ENCODE measurements at regions not wholly inside any gene's neighbourhood (a gene's known extent, or its start where the extent isn't known, plus 50 kb on each side); places are given as distances from the start of the nearest gene placed in this dataset.

DNA sequence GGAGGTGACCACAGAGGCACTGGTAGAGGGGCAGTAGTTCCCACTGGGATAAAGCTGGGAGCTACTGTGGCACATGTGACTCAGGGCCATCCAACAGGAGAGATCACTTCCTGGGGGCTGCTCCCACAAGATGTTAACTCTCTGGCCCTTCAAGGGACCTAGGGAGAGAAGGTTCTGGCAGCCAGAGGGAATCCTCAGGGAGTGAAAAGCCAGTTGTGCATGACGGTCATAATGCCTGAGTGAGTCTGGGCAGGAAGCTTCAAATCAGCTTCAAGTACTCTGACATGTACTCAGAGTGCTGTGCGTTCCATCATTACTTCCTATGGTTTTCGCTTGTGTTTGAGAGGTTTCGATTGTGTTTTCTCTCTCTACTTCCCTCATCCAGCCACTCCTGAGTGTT, 388.5 kb downstream of the GABRG2 start:
- no peak for FAIRE-seq
- no TSS peak for BruUV-seq (replicated peaks)

More for the DNA sequence above, 388.5 kb downstream of the GABRG2 start:
- no peak for DNase-seq (ENCODE audit: low read depth, low spot score)
- H3K9ac ChIP-seq (replicated peaks; ENCODE audit: extremely low read depth, insufficient read depth, low read length): no peak overlapping the region
- H3K4me1 ChIP-seq (ENCODE audit: control insufficient read depth, extremely low read depth, insufficient read depth, low read length): no peaks in the 10 kb centered on the region
- H3K4me2 ChIP-seq (ENCODE audit: insufficient read depth, low read length): no peak overlapping the region
- H2AFZ ChIP-seq (ENCODE audit: low read depth, low read length): no peak overlapping the region
- no peaks in the 10 kb centered on the region for H4K20me1 ChIP-seq (replicated peaks; ENCODE audit: control insufficient read depth, extremely low read depth, insufficient read depth, low read length)
- ChIA-PET CTCF (no interaction called here), POLR2A (no interaction called here)
- no peaks in the 10 kb centered on the region for H3K79me2 ChIP-seq (ENCODE audit: control insufficient read depth, insufficient read depth, low read length)
- no peak overlapping the region for H3K27ac ChIP-seq (ENCODE audit: insufficient read depth, low read depth, low read length)
- no peaks in the 10 kb centered on the region for H3K27me3 ChIP-seq (ENCODE audit: control insufficient read depth in 2 of 2, insufficient read depth in 2 of 2, low read length in 2 of 2)
- H3K36me3 ChIP-seq (ENCODE audit: control insufficient read depth in 2 of 2, extremely low read depth in 1 of 2, insufficient read depth in 2 of 2, low read length in 2 of 2): no peaks in the 10 kb centered on the region
- no peaks in the 10 kb centered on the region for H3K9me1 ChIP-seq (replicated peaks; ENCODE audit: control insufficient read depth, extremely low read depth, insufficient read depth, low read length)
- H3K4me3 ChIP-seq (replicated peaks in 1 of 3; ENCODE audit: insufficient read depth in 1 of 3, low read depth in 1 of 3, low read length in 3 of 3): no peak overlapping the region
- dilution Hi-C loops (cut with MboI; ENCODE audit: extremely low pct_ligation_motif_present, low sequenced_read_pairs): no loop called here
- peaks cover 7% of the 10 kb centered on the region for H3K9me3 ChIP-seq (replicated peaks; ENCODE audit: control insufficient read depth, insufficient read depth, low read length)
- no peak for TF ChIP-seq GATA2 (IDR thresholded peaks at IDR 0.05; ENCODE audit: insufficient read depth, insufficient read length, low read depth, low read length)
- TF ChIP-seq, protein P1, sequence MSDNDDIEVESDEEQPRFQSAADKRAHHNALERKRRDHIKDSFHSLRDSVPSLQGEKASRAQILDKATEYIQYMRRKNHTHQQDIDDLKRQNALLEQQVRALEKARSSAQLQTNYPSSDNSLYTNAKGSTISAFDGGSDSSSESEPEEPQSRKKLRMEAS (IDR thresholded peaks at IDR 0.05; ENCODE audit: insufficient read depth, insufficient read length): no peak
- TF ChIP-seq, protein P2, sequence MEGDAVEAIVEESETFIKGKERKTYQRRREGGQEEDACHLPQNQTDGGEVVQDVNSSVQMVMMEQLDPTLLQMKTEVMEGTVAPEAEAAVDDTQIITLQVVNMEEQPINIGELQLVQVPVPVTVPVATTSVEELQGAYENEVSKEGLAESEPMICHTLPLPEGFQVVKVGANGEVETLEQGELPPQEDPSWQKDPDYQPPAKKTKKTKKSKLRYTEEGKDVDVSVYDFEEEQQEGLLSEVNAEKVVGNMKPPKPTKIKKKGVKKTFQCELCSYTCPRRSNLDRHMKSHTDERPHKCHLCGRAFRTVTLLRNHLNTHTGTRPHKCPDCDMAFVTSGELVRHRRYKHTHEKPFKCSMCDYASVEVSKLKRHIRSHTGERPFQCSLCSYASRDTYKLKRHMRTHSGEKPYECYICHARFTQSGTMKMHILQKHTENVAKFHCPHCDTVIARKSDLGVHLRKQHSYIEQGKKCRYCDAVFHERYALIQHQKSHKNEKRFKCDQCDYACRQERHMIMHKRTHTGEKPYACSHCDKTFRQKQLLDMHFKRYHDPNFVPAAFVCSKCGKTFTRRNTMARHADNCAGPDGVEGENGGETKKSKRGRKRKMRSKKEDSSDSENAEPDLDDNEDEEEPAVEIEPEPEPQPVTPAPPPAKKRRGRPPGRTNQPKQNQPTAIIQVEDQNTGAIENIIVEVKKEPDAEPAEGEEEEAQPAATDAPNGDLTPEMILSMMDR (IDR thresholded peaks at IDR 0.05; ENCODE audit: extremely low read depth in 1 of 2, insufficient read depth in 1 of 2, low read depth in 1 of 2, low read length in 2 of 2): no peak
- TF ChIP-seq JUN (IDR thresholded peaks at IDR 0.05; ENCODE audit: borderline replicate concordance, insufficient read depth, insufficient read length, low read depth): no peak
- TF ChIP-seq POLR2AphosphoS5 (IDR thresholded peaks at IDR 0.05; ENCODE audit: insufficient read depth, low read depth, low read length): no peak
- no peak for TF ChIP-seq POLR2A (IDR thresholded peaks at IDR 0.05; ENCODE audit: low read depth, low read length)
- no peak for TF ChIP-seq EZH2 (IDR thresholded peaks at IDR 0.05; ENCODE audit: borderline replicate concordance, low read depth, low read length, severe bottlenecking)
- TF ChIP-seq FOS (IDR thresholded peaks at IDR 0.05; ENCODE audit: borderline replicate concordance, insufficient read depth, low read length): no peak
- TF ChIP-seq MYC (IDR thresholded peaks at IDR 0.05; ENCODE audit: low read depth, low read length): no peak
- intact Hi-C loops (cut with micrococcal nuclease): no loop called here

Data from endothelial cell of umbilical vein (primary cell).